ENCODE measurements at regions not wholly inside any gene's neighbourhood (a gene's known extent, or its start where the extent isn't known, plus 50 kb on each side); places are given as distances from the start of the nearest gene placed in this dataset.

DNA sequence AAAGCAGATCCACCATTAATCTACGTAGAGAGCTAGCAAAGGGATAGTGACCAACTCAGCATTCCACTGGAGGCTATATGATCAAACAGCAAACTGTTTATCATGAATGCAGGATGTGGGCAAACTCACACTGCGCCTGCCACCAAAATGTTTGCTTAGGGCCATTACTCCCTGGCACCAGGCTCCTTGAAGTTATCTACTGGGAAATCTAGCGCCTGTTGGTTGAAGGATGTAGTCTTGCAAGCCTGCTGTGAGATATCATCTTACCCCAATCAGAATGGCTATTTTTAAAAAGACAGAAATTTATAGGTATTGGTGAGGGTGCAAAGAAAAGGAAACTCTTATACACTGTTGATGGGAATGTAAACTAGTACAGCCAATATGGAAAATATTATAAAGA lies 332.5 kb upstream of the RPS23 start:
- H3K9me3 ChIP-seq (ENCODE audit: low read length): no peaks in the 10 kb centered on the region
- H3K79me2 ChIP-seq (ENCODE audit: insufficient read depth, low read depth, low read length): no peaks in the 10 kb centered on the region
- no peaks in the 10 kb centered on the region for H3K36me3 ChIP-seq (ENCODE audit: insufficient read depth, low read length)
- no TSS peak for BruUV-seq (replicated peaks)
- no peak overlapping the region for H3K27ac ChIP-seq (ENCODE audit: low read depth, low read length, poor library complexity, severe bottlenecking)
- H3K4me3 ChIP-seq (ENCODE audit: low read depth, low read length, poor library complexity, severe bottlenecking): no peak overlapping the region
- H3K4me2 ChIP-seq (ENCODE audit: low read length): no peak overlapping the region
- ChIA-PET POLR2A (no interaction called here), CTCF (ENCODE audit: unreplicated experiment) (no interaction called here)
- H2AFZ ChIP-seq (ENCODE audit: low read length): no peak overlapping the region
- no peaks in the 10 kb centered on the region for H3K9me2 ChIP-seq (ENCODE audit: insufficient read depth, low read length)
- intact Hi-C loops (cut with micrococcal nuclease; ENCODE audit: unreplicated experiment): no loop called here
- DNase-seq (ENCODE audit: low spot score): no peak
- no peaks in the 10 kb centered on the region for H4K20me1 ChIP-seq (ENCODE audit: insufficient read depth, low read length)
- H3K4me1 ChIP-seq (ENCODE audit: insufficient read depth, low read length, poor library complexity, severe bottlenecking): no peaks in the 10 kb centered on the region
- TF ChIP-seq, protein P1, sequence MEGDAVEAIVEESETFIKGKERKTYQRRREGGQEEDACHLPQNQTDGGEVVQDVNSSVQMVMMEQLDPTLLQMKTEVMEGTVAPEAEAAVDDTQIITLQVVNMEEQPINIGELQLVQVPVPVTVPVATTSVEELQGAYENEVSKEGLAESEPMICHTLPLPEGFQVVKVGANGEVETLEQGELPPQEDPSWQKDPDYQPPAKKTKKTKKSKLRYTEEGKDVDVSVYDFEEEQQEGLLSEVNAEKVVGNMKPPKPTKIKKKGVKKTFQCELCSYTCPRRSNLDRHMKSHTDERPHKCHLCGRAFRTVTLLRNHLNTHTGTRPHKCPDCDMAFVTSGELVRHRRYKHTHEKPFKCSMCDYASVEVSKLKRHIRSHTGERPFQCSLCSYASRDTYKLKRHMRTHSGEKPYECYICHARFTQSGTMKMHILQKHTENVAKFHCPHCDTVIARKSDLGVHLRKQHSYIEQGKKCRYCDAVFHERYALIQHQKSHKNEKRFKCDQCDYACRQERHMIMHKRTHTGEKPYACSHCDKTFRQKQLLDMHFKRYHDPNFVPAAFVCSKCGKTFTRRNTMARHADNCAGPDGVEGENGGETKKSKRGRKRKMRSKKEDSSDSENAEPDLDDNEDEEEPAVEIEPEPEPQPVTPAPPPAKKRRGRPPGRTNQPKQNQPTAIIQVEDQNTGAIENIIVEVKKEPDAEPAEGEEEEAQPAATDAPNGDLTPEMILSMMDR (conservative IDR thresholded peaks at IDR 0.05; ENCODE audit: low read length): no peak
- no peak for TF ChIP-seq EZH2phosphoT487 (IDR thresholded peaks at IDR 0.05; ENCODE audit: borderline replicate concordance, low read depth, low read length)

DNA sequence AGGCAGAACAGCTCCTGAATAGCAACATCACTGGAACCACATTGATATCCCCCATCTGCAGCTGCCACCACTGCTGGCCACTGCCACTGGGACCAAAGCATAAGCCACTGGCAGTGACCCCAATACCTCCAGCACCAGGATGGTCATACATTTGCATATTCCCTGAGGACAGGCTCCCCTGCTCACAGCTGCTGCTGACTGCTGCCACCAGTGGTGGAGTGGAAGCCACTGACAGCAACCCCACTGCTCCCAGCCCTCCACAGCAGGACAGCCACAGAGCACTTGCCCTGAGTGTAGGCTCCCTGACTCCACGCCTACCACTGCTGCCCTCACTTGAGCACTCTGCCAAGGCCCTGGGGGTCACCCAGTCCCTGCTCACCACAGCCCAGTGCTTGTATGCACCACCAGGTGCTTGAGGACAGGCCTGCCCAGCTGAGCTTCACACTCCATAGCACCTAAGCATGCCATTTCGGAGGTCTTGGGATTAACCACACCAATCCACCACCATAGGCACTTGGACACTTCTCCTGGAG lies 327.4 kb upstream of the RPS23 start:
- Histone ChIP-seq H3K27ac (ENCODE audit: low read depth, low read length, poor library complexity, severe bottlenecking) (no peak overlapping the region), H3K9me2 (ENCODE audit: insufficient read depth, low read length) (no peaks in the 10 kb centered on the region), H3K4me1 (ENCODE audit: insufficient read depth, low read length, poor library complexity, severe bottlenecking) (no peaks in the 10 kb centered on the region), H3K9me3 (ENCODE audit: low read length) (no peaks in the 10 kb centered on the region), H3K36me3 (ENCODE audit: insufficient read depth, low read length) (no peaks in the 10 kb centered on the region), H2AFZ (ENCODE audit: low read length) (no peak overlapping the region), H3K4me2 (ENCODE audit: low read length) (no peak overlapping the region), H3K79me2 (ENCODE audit: insufficient read depth, low read depth, low read length) (no peaks in the 10 kb centered on the region), H4K20me1 (ENCODE audit: insufficient read depth, low read length) (no peaks in the 10 kb centered on the region), H3K4me3 (ENCODE audit: low read depth, low read length, poor library complexity, severe bottlenecking) (no peak overlapping the region)
- intact Hi-C loops (cut with micrococcal nuclease; ENCODE audit: unreplicated experiment): no loop called here
- TF ChIP-seq EZH2phosphoT487 (IDR thresholded peaks at IDR 0.05; ENCODE audit: borderline replicate concordance, low read depth, low read length): no peak
- TF ChIP-seq, protein P1 (conservative IDR thresholded peaks at IDR 0.05; ENCODE audit: low read length): no peak
- POLR2A ChIA-PET: interaction anchor here (0.9 kb wide), 1 partner anchor 14 kb away, joined by 5 read pairs; no protein-coding TSS in a partner anchor
- no TSS peak for BruUV-seq (replicated peaks)
- DNase-seq (ENCODE audit: low spot score): no peak
- CTCF ChIA-PET (ENCODE audit: unreplicated experiment): no interaction called here

DNA sequence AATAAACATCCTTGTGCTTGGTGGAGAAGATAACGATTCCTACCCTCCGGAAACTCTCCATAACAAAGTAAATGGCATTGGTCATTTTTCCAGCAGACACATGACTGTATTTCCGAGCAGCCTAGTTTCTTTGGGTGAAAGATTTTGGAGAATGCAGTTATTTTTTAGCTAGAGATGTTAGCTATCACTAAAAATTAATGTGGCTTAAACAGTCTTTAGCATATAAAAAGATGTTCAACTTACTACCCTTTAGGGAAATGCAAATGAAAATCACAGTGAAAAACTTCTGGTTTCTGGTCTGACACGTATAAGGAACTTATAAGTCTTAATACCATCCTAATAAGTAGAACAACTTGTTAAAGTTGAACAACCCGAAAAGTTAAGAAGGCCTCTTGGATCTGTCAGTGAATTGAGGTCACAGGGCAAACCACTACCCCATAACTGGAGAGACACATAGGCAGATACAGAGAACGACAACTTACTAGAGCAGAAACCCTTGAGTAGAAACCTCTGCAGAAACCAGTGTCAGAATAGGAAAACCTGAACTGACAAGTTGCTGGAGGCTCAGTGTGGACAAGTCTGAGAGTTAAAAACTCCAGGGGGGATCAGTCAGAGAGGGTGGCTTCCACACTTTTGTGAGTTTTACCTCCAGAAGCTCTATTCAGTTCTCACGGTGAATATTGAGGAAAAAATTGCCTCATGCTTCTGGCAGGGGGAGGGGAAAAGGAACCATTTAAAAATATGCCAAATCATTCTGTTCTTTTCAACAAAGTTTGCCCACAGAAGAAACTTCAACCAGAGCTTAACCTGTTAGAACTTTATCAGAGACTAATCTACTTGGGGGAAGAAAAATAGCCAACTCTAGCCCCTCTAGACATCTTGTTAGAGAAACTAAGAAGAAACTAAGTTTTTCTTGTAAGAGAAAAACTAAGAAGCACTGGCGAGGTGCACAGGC lies 325.2 kb upstream of the RPS23 start:
- no peak overlapping the region for H3K4me3 ChIP-seq (ENCODE audit: low read depth, low read length, poor library complexity, severe bottlenecking)
- intact Hi-C loops (cut with micrococcal nuclease; ENCODE audit: unreplicated experiment): no loop called here
- H3K9me3 ChIP-seq (ENCODE audit: low read length): no peaks in the 10 kb centered on the region
- no TSS peak for BruUV-seq (replicated peaks)
- ChIA-PET CTCF (ENCODE audit: unreplicated experiment) (no interaction called here), POLR2A (interaction anchor here (0.6 to 1.2 kb wide), 3 partner anchors 10 to 317 kb away, joined by 3 to 4 read pairs (median 3); no protein-coding TSS in a partner anchor)
- TF ChIP-seq, protein P1 (conservative IDR thresholded peaks at IDR 0.05; ENCODE audit: low read length): no peak
- no peak for TF ChIP-seq EZH2phosphoT487 (IDR thresholded peaks at IDR 0.05; ENCODE audit: borderline replicate concordance, low read depth, low read length)
- H3K4me2 ChIP-seq (ENCODE audit: low read length): no peak overlapping the region
- no peaks in the 10 kb centered on the region for H3K9me2 ChIP-seq (ENCODE audit: insufficient read depth, low read length)
- no peak for DNase-seq (ENCODE audit: low spot score)
- H3K4me1 ChIP-seq (ENCODE audit: insufficient read depth, low read length, poor library complexity, severe bottlenecking): no peaks in the 10 kb centered on the region
- no peak overlapping the region for H2AFZ ChIP-seq (ENCODE audit: low read length)
- no peaks in the 10 kb centered on the region for H3K36me3 ChIP-seq (ENCODE audit: insufficient read depth, low read length)
- no peaks in the 10 kb centered on the region for H4K20me1 ChIP-seq (ENCODE audit: insufficient read depth, low read length)
- no peak overlapping the region for H3K27ac ChIP-seq (ENCODE audit: low read depth, low read length, poor library complexity, severe bottlenecking)
- H3K79me2 ChIP-seq (ENCODE audit: insufficient read depth, low read depth, low read length): no peaks in the 10 kb centered on the region
